SU-DHL-6 (cell line): ENCODE measurements at regions not wholly inside any gene's neighbourhood (a gene's known extent, or its start where the extent isn't known, plus 50 kb on each side); places are given as distances from the start of the nearest gene placed in this dataset.
A peak's percentile ranks its signal among the peaks of the same experiment; 100 is the strongest.

ENCODE experiments used
- EZH2phosphoT487 ChIP-seq: fragments of 200-600 bp; sonication (generic), shearing (Covaris generic); conservative IDR thresholded peaks from 2 replicates; pipeline ENCODE4 v1.6.1; 2018; ENCODE audit warnings: mild to moderate bottlenecking, antibody characterized with exemption, low read length, moderate library complexity, mixed read lengths
- TF ChIP-seq, protein P1 (sequence below): fragments of 200-600 bp; sonication (generic); IDR thresholded peaks from one replicate; pipeline ENCODE4 v1.5.1; 2017; ENCODE audit warnings: antibody characterized with exemption, mild to moderate bottlenecking, low read length, moderate library complexity; ENCODE audit not compliant: insufficient read depth, poor library complexity, severe bottlenecking

DNA sequence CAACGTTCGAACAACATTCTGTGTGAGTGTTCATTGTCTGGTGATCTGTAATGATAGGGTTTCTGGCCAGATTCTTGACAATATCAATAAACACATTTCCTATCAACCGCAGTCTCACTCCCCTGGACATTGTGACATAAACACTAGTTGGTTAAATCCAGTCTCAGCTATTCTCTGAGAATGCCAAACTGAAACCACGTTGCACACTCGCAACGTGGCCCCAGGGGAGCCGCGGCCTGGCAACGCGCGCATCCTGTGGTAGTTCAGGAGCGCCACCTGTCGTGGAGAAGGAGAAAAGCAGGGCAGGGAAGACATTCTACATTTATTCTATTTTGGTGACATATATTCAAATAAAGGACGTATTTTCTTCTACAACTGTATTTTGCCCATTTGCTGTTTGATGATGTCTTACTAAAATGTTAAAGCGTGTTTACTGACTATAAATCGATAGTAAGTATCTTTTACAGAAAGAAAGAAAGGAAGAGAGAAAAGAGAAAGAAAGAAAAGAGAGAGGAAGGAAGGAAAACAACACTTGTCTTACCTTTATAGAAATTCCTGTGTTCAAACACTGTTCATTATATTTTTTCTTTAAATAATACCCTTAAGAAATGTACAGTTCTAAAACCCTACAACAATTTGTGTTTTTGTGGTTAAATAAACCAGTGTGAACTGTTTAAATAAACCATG, 738.3 kb upstream of the FRG1 start:
- TF ChIP-seq, protein P1, sequence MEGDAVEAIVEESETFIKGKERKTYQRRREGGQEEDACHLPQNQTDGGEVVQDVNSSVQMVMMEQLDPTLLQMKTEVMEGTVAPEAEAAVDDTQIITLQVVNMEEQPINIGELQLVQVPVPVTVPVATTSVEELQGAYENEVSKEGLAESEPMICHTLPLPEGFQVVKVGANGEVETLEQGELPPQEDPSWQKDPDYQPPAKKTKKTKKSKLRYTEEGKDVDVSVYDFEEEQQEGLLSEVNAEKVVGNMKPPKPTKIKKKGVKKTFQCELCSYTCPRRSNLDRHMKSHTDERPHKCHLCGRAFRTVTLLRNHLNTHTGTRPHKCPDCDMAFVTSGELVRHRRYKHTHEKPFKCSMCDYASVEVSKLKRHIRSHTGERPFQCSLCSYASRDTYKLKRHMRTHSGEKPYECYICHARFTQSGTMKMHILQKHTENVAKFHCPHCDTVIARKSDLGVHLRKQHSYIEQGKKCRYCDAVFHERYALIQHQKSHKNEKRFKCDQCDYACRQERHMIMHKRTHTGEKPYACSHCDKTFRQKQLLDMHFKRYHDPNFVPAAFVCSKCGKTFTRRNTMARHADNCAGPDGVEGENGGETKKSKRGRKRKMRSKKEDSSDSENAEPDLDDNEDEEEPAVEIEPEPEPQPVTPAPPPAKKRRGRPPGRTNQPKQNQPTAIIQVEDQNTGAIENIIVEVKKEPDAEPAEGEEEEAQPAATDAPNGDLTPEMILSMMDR = peak; percentile 65
- no peak for TF ChIP-seq EZH2phosphoT487
